ENCODE measurements at regions not wholly inside any gene's neighbourhood (a gene's known extent, or its start where the extent isn't known, plus 50 kb on each side); places are given as distances from the start of the nearest gene placed in this dataset.

GRCh38 chr2:76391678-76392077, 681.0 kb upstream of the GCFC2 start:
- DNase-seq (no peak), ATAC-seq (no peak)
- WGBS, 3 donors: 5 to 24% (median 11%) methylated on average over 3 of the region's 3 CpGs
- H3K4me3 ChIP-seq: no peak overlapping the region
- no peaks in the 10 kb centered on the region for H3K9me3 ChIP-seq
- no peak overlapping the region for H3K27ac ChIP-seq
- TF ChIP-seq CTCF (IDR thresholded peaks at IDR 0.05): no peak
- no peaks in the 10 kb centered on the region for H3K36me3 ChIP-seq (ENCODE audit: insufficient read depth in 1 of 2, low read depth in 1 of 2)
- H3K4me1 ChIP-seq: no peaks in the 10 kb centered on the region
- no peaks in the 10 kb centered on the region for H3K27me3 ChIP-seq (ENCODE audit: insufficient read depth in 3 of 3, low read length in 2 of 3)
- intact Hi-C loops (cut with DNase I): no loop called here

DNA sequence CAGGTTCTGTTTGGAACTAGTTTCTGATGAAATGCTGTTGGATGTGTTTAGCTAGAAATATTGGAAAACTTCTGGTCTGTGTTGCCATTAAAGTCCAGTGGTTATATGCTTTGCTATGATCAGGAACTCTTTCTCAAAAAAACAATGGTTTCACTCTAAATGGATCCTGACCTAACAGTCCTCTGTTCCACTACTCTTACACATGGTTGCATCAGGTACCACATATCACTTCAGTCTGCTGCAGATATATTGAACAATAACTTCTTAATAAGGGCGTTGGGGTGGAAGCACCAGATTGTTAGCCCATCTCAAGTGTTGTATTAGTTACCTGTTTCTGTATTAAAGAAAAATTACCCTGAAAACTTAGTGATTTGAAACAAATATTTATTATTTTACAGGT, 676.6 kb upstream of the GCFC2 start:
- no peak for DNase-seq
- Histone ChIP-seq H3K4me1 (no peaks in the 10 kb centered on the region), H3K27me3 (ENCODE audit: insufficient read depth in 3 of 3, low read length in 2 of 3) (no peaks in the 10 kb centered on the region), H3K4me3 (no peak overlapping the region), H3K36me3 (ENCODE audit: insufficient read depth in 1 of 2, low read depth in 1 of 2) (no peaks in the 10 kb centered on the region), H3K9me3 (no peaks in the 10 kb centered on the region), H3K27ac (no peak overlapping the region)
- no peak for TF ChIP-seq CTCF (IDR thresholded peaks at IDR 0.05)
- ATAC-seq: no peak
- intact Hi-C loops (cut with DNase I): loop anchor here in 1 of 2 donors (5.0 kb wide), 1 partner anchor 1390 kb away; no protein-coding TSS in a partner anchor
- WGBS, 3 donors: 77 to 92% (median 80%) methylated on average over 1 of the region's 1 CpG

GRCh38 chr2:76385943-76386342, 675.2 kb upstream of the GCFC2 start:
- Histone ChIP-seq H3K27ac (no peak overlapping the region), H3K4me1 (no peaks in the 10 kb centered on the region), H3K27me3 (ENCODE audit: insufficient read depth in 3 of 3, low read length in 2 of 3) (no peaks in the 10 kb centered on the region), H3K36me3 (ENCODE audit: insufficient read depth in 1 of 2, low read depth in 1 of 2) (no peaks in the 10 kb centered on the region), H3K4me3 (no peak overlapping the region), H3K9me3 (no peaks in the 10 kb centered on the region)
- 93 to 100% (median 97%) methylated on average over 1 of the region's 1 CpG for WGBS, 3 donors
- TF ChIP-seq CTCF (IDR thresholded peaks at IDR 0.05): no peak
- DNase-seq: no peak
- intact Hi-C loops (cut with DNase I): loop anchor here in 1 of 2 donors (5.0 kb wide), 1 partner anchor 1389 kb away; no protein-coding TSS in a partner anchor
- ATAC-seq: no peak

- Histone ChIP-seq H3K27me3 (ENCODE audit: insufficient read depth in 3 of 3, low read length in 2 of 3) (no peaks in the 10 kb centered on the region), H3K4me3 (no peak overlapping the region), H3K36me3 (ENCODE audit: insufficient read depth in 1 of 2, low read depth in 1 of 2) (no peaks in the 10 kb centered on the region), H3K27ac (no peak overlapping the region), H3K4me1 (no peaks in the 10 kb centered on the region), H3K9me3 (no peaks in the 10 kb centered on the region)
- no peak for TF ChIP-seq CTCF (IDR thresholded peaks at IDR 0.05)
- intact Hi-C loops (cut with DNase I): no loop called here
- no peak for DNase-seq
- no peak for ATAC-seq
Measured at GRCh38 chr2:76381624-76382023, 670.9 kb upstream of the GCFC2 start.

GRCh38 chr2:76378140-76378539, 667.4 kb upstream of the GCFC2 start:
- no peak for ATAC-seq
- Histone ChIP-seq H3K27ac (no peak overlapping the region), H3K36me3 (ENCODE audit: insufficient read depth in 1 of 2, low read depth in 1 of 2) (no peaks in the 10 kb centered on the region), H3K27me3 (ENCODE audit: insufficient read depth in 3 of 3, low read length in 2 of 3) (no peaks in the 10 kb centered on the region), H3K4me1 (no peaks in the 10 kb centered on the region), H3K4me3 (no peak overlapping the region), H3K9me3 (no peaks in the 10 kb centered on the region)
- DNase-seq: no peak
- WGBS, 3 donors: 90 to 95% (median 94%) methylated on average over 1 of the region's 1 CpG
- no peak for TF ChIP-seq CTCF (IDR thresholded peaks at IDR 0.05)
- intact Hi-C loops (cut with DNase I): no loop called here
